Activated CD4-positive, CD25-positive, alpha-beta regulatory T cell treated with anti-CD3 and anti-CD28 coated beads, Interleukin-2, amount 50 U/mL, for 16 hours (primary cell): ENCODE measurements at regions not wholly inside any gene's neighbourhood (a gene's known extent, or its start where the extent isn't known, plus 50 kb on each side); places are given as distances from the start of the nearest gene placed in this dataset.

ENCODE experiments used
- DNase-seq: peaks from one replicate; pipeline ENCODE4 v3.0.0-alpha.2; 2020; ENCODE audit warnings: low read depth, low spot score

GRCh38 chr1:208419746-208420420 lies 175.7 kb upstream of the PLXNA2 start:
- no peak for DNase-seq

- DNase-seq, result no peak
Observed at GRCh38 chr1:208420696-208421095, 176.5 kb upstream of the PLXNA2 start.

GRCh38 chr1:208421486-208421885 lies 177.3 kb upstream of the PLXNA2 start:
- no peak for DNase-seq

GRCh38 chr1:208423526-208423925 lies 179.3 kb upstream of the PLXNA2 start:
- DNase-seq, result no peak

- no peak for DNase-seq
Observed at GRCh38 chr1:208425096-208425495, 180.9 kb upstream of the PLXNA2 start.

- DNase-seq, result no peak
Observed at GRCh38 chr1:208430220-208430619, 186.0 kb upstream of the PLXNA2 start.

DNA sequence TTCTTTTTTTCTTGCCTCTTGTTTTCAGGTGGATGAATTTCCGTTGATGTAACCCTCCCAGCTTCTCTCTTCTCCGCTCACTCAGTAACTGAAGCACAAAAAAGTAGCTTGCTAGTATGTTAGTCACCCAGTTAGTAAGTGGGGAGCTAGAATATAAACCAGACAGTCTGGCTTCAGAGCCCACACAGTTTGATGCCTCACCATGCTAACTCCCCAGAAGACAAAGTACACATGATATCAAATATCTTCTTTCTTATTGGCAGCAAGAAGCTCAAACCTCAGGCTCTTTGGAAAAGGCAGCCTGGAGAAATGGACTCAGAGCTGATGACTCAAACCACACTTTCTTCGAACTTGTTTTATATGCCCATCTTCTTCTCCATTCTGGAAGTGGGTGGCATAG lies 187.5 kb upstream of the PLXNA2 start:
- DNase-seq, result no peak

GRCh38 chr1:208432346-208432745 lies 188.2 kb upstream of the PLXNA2 start:
- DNase-seq, result no peak

DNA sequence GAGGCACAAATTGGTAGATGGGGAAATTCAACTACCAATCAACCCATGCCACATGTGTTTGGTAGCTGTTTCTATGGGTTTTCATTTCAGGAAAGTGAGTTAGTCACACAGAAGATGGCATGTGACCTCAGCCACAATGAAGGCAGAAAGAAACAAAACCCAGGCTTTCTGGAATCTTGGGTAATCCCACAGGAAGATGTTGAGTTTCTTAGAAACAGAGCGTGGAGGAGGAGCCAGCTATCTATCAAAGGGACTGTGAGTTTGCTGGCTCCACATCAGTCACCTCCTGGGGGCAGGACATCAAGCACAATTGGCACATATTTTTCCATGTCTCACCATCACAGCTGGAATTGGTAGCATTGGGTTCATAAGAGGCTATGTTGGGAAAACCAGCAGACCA lies 188.9 kb upstream of the PLXNA2 start:
- DNase-seq, result no peak

- DNase-seq, result no peak
Observed at GRCh38 chr1:208433971-208434370, 189.8 kb upstream of the PLXNA2 start.

- no peak for DNase-seq
Observed at GRCh38 chr1:208437401-208437800, 193.2 kb upstream of the PLXNA2 start.

- no peak for DNase-seq
Observed at GRCh38 chr1:208438112-208438699, 194.0 kb upstream of the PLXNA2 start.

- no peak for DNase-seq
Observed at GRCh38 chr1:208445758-208446203, 201.6 kb upstream of the PLXNA2 start.

DNA sequence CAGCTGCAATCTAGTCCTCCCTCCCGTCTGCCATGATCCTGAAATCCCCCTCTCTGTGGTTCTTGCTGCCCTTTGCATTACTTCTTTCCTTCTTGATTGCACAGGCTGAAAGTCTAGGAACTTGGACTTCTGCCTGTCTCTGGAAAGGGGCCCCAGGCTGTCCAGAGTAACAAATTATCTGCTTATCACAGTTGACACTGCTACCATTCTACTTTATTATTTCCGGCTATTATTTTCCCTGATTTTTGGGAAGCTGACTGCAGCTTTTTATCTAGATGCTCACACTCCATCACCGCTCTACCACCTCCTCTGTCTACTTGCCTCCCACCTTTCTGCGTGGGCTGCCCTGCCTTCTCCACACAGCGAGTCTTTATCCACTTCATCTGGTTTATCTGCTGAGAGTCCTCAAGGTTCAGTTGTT lies 202.1 kb upstream of the PLXNA2 start:
- DNase-seq, result no peak

- no peak for DNase-seq
Observed at GRCh38 chr1:208448425-208448824, 204.2 kb upstream of the PLXNA2 start.

DNA sequence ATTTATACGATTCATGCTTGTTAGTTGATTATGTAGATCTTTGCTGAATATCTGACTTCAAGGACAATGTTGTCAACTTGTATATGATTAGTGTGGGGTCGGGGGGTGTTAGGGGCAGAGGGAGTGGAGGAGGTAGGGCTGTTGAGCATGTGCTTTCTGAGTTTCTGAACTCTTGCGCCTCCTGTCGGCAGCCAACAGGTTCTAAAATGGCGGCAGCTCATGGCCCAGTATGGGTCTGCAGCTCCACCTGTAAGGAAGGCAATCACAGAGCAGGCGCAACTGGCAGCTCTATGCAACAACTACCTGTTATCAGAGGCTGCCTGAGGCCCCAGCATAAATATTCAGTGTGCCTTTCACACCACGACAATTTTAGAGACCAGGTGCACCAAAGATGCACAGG lies 205.8 kb upstream of the PLXNA2 start:
- no peak for DNase-seq

DNA sequence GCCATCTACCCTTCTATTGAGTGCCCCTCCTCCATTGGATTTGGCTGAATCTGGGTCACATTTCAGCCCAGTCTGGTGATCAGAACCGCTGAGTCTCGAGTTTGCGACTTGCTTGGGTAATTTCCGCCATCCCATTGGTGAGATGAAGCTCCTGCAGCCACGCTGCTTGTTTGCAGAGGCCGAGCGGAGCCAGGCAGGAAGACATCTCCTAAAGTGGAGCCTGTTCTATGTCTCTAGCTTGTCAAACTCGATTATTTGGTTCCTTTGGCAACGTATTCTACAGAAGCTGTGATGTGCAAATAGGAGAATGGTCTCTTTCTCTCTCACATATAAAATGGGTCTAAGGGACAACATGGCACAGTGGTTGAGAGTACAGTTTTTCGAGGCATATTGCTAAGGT lies 206.8 kb upstream of the PLXNA2 start:
- no peak for DNase-seq

GRCh38 chr1:208455821-208456220 lies 211.6 kb upstream of the PLXNA2 start:
- no peak for DNase-seq

DNA sequence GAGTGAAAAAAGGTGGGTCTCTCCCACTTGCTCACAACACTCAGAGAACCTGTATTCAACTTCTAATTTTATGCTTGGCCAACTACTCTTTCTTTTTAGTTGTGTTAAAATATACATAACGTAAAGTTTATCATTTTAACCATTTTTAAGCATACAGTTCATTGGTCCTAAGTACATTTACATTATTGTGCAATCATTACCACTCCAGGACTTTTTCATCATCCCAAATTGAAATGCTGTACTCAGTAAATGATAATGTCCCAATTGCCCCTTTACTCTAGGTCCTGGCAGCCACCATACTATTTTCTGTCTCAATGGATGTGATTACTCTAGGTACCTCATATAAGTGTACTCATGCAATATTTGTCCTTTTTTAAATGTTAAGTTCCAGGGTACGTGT lies 212.3 kb upstream of the PLXNA2 start:
- DNase-seq, result no peak

DNA sequence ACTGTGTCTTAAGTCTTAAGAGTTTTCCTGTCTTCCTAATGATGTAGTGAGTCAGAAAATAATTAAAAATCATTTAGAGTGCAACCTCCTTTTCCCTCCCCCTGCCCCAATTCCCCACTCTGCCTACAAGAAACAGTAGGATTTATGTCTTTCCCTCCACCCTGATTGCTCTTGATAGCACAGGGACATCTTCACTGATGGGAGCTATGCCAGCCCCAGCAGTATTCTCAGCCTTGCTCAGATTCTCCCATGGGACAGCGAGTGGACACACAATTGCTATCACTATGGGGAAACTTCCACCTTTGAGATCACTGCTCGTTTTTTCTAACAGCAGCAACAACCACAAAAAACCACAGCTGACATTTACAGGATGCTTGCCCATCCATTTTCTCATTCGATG lies 216.6 kb upstream of the PLXNA2 start:
- DNase-seq, result no peak

DNA sequence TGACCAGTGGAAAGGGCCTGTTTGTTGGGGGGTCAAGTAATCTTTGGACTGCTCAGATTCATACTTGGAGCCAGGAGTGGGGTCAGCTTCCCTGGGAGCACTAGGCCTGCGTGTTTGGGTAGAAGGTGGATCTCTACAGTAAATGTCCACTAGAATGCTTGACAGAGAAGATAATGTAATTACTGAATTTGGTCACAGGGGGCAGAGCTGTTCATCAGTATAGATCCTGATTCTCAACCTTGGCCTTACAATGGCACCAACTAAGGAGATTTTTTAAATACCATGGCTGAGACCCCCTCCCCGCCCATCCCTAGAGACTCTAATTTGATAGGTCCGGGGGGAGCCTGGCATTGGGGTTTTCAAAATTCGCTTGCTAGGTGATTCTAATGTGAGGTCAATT lies 217.5 kb upstream of the PLXNA2 start:
- no peak for DNase-seq

- DNase-seq, result no peak
Observed at GRCh38 chr1:208462761-208463160, 218.6 kb upstream of the PLXNA2 start.

- DNase-seq, result no peak
Observed at GRCh38 chr1:208465266-208465665, 221.1 kb upstream of the PLXNA2 start.
